ENCODE measurements at regions not wholly inside any gene's neighbourhood (a gene's known extent, or its start where the extent isn't known, plus 50 kb on each side); places are given as distances from the start of the nearest gene placed in this dataset.
A peak's percentile ranks its signal among the peaks of the same experiment; 100 is the strongest.
"Not testable (repeated sequence)": the region's sequence is repeated elsewhere in the genome, so short reads cannot be mapped to it uniquely, and the experiment has no call there.

GRCh38 chr11:23789200-23789853, 707.5 kb upstream of the LUZP2 start:
- ATAC-seq (no peak), DNase-seq (no peak)
- Histone ChIP-seq H3K27ac (no peak overlapping the region), H3K9me3 (no peaks in the 10 kb centered on the region), H3K4me3 (no peak overlapping the region), H3K27me3 (no peaks in the 10 kb centered on the region), H3K4me1 (no peaks in the 10 kb centered on the region), H3K36me3 (no peaks in the 10 kb centered on the region)
- TF ChIP-seq CTCF (IDR thresholded peaks at IDR 0.05) = no peak
- TF ChIP-seq POLR2A (IDR thresholded peaks at IDR 0.05) = no peak
- WGBS (ENCODE audit: insufficient coverage, low coverage, low lambda C conversion rate, missing lambda C conversion rate) = 34% methylated on average over 4 of the region's 5 CpGs
- intact Hi-C loops (cut with DNase I) = no loop called here

DNA sequence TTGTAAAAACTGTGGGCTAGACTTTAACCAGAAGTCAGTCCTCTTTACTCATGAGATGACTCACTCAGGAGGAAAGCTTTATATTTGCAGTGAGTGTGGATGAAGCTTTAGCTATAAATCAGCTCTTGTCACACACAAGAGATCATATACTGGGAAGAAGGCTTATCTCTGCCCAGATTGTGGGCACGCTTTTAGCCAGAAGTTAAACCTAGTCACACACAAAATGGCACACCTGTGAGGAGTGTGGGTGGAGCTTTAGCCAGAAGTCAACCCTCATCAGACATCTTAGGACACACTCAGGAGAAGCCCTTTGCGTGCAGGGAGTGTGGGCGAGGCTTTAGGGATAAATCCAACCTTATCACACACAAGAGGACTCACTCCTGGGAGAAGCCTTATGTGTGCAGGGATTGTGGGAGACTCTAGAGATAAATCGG, 706.9 kb upstream of the LUZP2 start:
- no peak overlapping the region for H3K27ac ChIP-seq
- H3K4me1 ChIP-seq = no peaks in the 10 kb centered on the region
- no peaks in the 10 kb centered on the region for H3K9me3 ChIP-seq
- H3K36me3 ChIP-seq = no peaks in the 10 kb centered on the region
- TF ChIP-seq CTCF (IDR thresholded peaks at IDR 0.05) = no peak
- no peak for TF ChIP-seq POLR2A (IDR thresholded peaks at IDR 0.05)
- no peak overlapping the region for H3K4me3 ChIP-seq
- DNase-seq (no peak), ATAC-seq (no peak)
- intact Hi-C loops (cut with DNase I) = no loop called here
- no peaks in the 10 kb centered on the region for H3K27me3 ChIP-seq
- 45% methylated on average over 2 of the region's 4 CpGs for WGBS (ENCODE audit: insufficient coverage, low coverage, low lambda C conversion rate, missing lambda C conversion rate)

DNA sequence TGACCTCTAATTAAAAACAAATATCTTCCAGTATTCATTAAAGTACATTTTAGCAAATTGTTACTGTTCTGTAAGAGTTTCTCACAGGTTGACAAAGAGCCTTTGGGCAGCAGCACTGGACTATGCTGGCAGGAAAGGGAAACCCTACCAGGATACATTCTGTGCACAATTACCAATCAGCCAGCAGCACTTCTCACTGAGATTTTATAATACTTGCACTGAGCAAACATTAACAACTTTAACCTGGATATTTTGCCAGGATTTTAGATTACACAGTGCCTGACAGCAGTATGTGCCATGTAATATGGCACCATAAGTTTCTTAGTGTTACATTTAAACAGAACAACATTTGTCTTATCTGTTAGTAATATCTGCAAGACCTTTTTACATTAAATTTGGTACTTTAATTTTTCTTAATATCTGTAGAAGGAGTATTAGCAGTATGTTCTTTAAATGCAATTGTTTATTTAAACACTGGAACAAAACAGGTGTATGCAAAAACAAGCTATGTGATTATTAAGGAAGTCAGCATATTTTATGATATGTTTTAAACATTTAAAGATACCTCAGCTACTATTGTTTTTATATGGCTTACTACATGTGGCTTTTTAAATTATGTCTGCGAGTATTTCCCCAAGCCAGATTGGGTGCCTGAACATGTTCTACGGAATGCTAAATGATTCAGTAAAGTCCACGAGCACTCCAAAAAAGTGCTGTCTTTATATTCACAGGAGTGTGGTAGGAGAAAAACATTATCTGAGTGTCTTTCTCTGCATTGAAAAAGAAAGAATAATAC, 699.0 kb upstream of the LUZP2 start:
- Histone ChIP-seq H3K27me3 (no peaks in the 10 kb centered on the region), H3K9me3 (no peaks in the 10 kb centered on the region), H3K4me1 (no peaks in the 10 kb centered on the region), H3K4me3 (no peak overlapping the region), H3K27ac (no peak overlapping the region), H3K36me3 (no peaks in the 10 kb centered on the region)
- 51% methylated on average over 3 of the region's 3 CpGs for WGBS (ENCODE audit: insufficient coverage, low coverage, low lambda C conversion rate, missing lambda C conversion rate)
- intact Hi-C loops (cut with DNase I) = no loop called here
- DNase-seq (no peak), ATAC-seq (peak in 1 of 4 donors; percentile 31)
- no peak for TF ChIP-seq POLR2A (IDR thresholded peaks at IDR 0.05)
- no peak for TF ChIP-seq CTCF (IDR thresholded peaks at IDR 0.05)

DNA sequence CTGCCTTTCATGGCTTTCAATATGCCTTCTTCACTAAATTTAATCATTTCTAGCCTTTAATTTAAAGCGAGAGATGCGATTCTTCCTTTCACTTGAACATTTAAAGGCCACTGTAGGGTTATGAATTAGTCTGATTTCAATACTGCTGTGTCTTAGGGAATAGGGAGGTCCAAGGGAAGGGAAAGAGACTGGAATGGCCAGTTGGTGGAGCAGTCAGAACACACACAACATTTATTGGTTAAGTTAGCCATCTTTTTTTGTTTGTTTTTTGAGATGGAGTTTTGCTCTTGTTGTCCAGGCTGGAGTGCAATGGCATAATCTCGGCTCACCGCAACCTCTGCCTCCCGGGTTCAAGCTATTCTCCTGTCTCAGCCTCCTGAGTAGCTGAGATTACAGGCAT, 662.5 kb upstream of the LUZP2 start:
- intact Hi-C loops (cut with DNase I); H3K27me3 ChIP-seq: not testable (repeated sequence)
- WGBS (ENCODE audit: insufficient coverage, low coverage, low lambda C conversion rate, missing lambda C conversion rate) = 79% methylated on average over 5 of the region's 5 CpGs

DNA sequence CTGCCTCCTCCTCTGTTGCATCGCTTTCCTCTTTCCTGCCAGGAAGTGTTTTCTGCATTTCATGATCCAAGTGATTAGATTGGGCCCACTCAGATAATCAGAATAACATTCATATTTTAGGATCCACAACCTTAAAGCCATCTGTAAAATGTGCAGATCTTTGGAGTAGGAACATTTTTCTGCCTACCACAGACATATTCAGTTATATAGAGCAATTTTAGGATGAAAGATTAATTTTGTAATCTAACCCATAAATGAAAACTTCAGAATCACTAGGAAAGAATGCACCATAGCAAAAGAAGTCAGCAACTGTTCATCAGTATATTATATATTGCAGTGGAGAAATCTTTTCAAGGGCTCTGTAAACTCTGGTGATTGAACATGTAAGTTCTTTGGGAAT, 659.9 kb upstream of the LUZP2 start:
- 50% methylated on average over 1 of the region's 1 CpG for WGBS (ENCODE audit: insufficient coverage, low coverage, low lambda C conversion rate, missing lambda C conversion rate)

More for the DNA sequence above, 662.5 kb upstream of the LUZP2 start:
- H3K27ac ChIP-seq, H3K36me3 ChIP-seq, H3K4me3 ChIP-seq, H3K4me1 ChIP-seq, H3K9me3 ChIP-seq, ATAC-seq, DNase-seq: not testable (repeated sequence)

More for the DNA sequence above, 659.9 kb upstream of the LUZP2 start:
- ATAC-seq (no peak), DNase-seq (no peak)
- Histone ChIP-seq H3K27ac (no peak overlapping the region), H3K27me3 (no peaks in the 10 kb centered on the region), H3K36me3 (no peaks in the 10 kb centered on the region), H3K9me3 (no peaks in the 10 kb centered on the region), H3K4me1 (no peaks in the 10 kb centered on the region), H3K4me3 (no peak overlapping the region)
- intact Hi-C loops (cut with DNase I) = no loop called here
- no peak for TF ChIP-seq POLR2A (IDR thresholded peaks at IDR 0.05)
- no peak for TF ChIP-seq CTCF (IDR thresholded peaks at IDR 0.05)
